Thyroid gland (tissue), 4 donors: ENCODE measurements at regions not wholly inside any gene's neighbourhood (a gene's known extent, or its start where the extent isn't known, plus 50 kb on each side); places are given as distances from the start of the nearest gene placed in this dataset.

Experiments used
- DNase-seq, 2 donors: peaks; one replicate each; pipeline ENCODE4 v3.0.0-alpha.2; 2019
- H3K27ac ChIP-seq, 3 donors: fragments of 200-600 bp; sonication (generic); 1 replicate in 2 of 3; 2 replicates in 1 of 3; pipeline ENCODE4 v1.5.1; 2016 to 2019; ENCODE audit warnings: mild to moderate bottlenecking in 1 of 3, moderate library complexity in 1 of 3
- H3K27me3 ChIP-seq: fragments of 200-600 bp; sonication (generic); one replicate; pipeline ENCODE4 v1.5.1; 2019
- H3K36me3 ChIP-seq, 2 donors: fragments of 200-600 bp; sonication (generic); one replicate each; pipeline ENCODE4 v1.5.1; 2016 to 2019
- H3K4me1 ChIP-seq, 2 donors: fragments of 200-600 bp; sonication (generic); one replicate each; pipeline ENCODE4 v1.5.1; 2017 to 2019
- H3K4me3 ChIP-seq, 3 donors: fragments of 200-600 bp; sonication (generic); replicated peaks in 1 of 3; 1 replicate in 2 of 3; 2 replicates in 1 of 3; pipeline ENCODE4 v1.5.1; 2016; ENCODE audit warnings: mild to moderate bottlenecking in 1 of 3
- H3K9me3 ChIP-seq: fragments of 200-600 bp; sonication (generic); one replicate; pipeline ENCODE4 v1.5.1; 2017
- CTCF ChIP-seq, 6 experiments: fragments of 200-600 bp in 3 of 6; fragments of 450-650 bp in 3 of 6; sonication (generic) in 3 of 6; IDR thresholded peaks; one replicate each; pipeline ENCODE4 v1.5.1; 2016 to 2019; ENCODE audit warnings: antibody characterized with exemption in 6 of 6, mild to moderate bottlenecking in 2 of 6, inconsistent platforms in 1 of 6, moderate library complexity in 1 of 6
- POLR2A ChIP-seq, 2 donors: fragments of 450-650 bp; IDR thresholded peaks; one replicate each; pipeline ENCODE4 v1.6.1; 2017; ENCODE audit warnings: antibody characterized with exemption in 2 of 2, mild to moderate bottlenecking in 2 of 2, moderate library complexity in 1 of 2
- WGBS, 2 donors: methylation state at CpG; one replicate each; pipeline ENCODE4 v1.1.5; 2017; 5-methylcytosine and 5-hydroxymethylcytosine counted together
- intact Hi-C: fragments of 100-400 bp; cut with DNase I; formaldehyde crosslinking; loops from one replicate; pipeline ENCODE4 v1.15.1; 2023

DNA sequence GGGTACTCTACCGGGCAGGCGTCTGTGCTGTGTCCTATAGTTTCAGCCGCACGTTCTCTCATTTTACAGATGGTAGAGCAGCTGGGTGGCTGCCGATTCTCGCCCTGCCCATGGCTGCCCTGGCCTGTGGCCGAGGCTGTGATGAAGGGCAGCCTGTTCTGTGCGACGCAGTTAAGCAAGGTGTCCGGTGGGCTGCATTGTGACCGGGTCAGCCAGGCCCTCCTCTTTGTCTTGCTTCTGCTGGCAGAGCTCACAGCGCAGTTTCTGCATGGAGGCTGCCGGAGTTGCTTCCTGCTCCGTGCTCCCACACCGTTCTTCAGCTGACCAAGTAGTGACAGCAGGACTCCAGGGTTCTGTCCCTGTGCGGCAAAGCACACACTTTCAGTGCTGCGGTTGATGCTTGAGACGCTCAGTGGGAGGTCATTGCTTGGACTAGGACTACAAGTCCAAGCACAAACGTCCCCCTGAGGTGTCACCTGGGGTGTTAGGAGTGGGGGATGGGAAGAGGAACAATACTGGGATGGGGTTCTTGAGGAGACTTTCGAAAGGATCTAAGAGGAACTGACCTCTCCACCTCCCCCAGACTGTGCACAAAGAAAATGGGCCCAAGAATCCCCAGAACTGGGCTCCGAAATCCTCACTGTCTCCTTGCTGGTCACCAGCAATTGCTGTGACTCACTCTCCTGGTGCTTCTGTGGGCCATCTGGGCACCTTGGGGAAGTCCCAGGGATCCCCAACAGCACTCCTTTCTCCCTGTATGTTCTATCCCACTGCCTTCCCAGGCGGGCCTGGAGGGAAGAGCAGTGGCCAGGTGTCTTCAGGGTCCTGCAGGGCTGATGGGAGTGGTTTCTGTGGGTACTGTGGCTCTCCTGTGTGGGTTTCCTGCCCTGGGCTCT lies 58.2 kb downstream of the GADD45G start:
- DNase-seq, result peak; percentile 66 to 67
- Histone ChIP-seq H3K27ac (peak overlapping the region; percentile 90 to 96 (median 94)), H3K4me3 (no peak overlapping the region), H3K27me3 (no peaks in the 10 kb centered on the region), H3K9me3 (no peaks in the 10 kb centered on the region), H3K36me3 (no peaks in the 10 kb centered on the region), H3K4me1 (peaks cover 86 to 97% of the 10 kb centered on the region in 2 donors)
- TF ChIP-seq POLR2A (IDR thresholded peaks at IDR 0.05) (peak in 1 of 2 donors; percentile 4), CTCF (IDR thresholded peaks at IDR 0.05) (no peak)
- intact Hi-C loops, result no loop called here
- WGBS, 2 donors, result 50 to 53% methylated on average over 11 to 21 of the region's 22 CpGs

GRCh38 chr9:89663614-89663970 lies 58.8 kb downstream of the GADD45G start:
- 89 to 95% methylated on average over 3 of the region's 3 CpGs for WGBS, 2 donors
- Histone ChIP-seq H3K9me3 (no peaks in the 10 kb centered on the region), H3K27me3 (no peaks in the 10 kb centered on the region), H3K4me1 (peaks cover 85 to 97% of the 10 kb centered on the region in 2 donors), H3K27ac (peak overlapping the region; percentile 90 to 96 (median 94)), H3K36me3 (no peaks in the 10 kb centered on the region), H3K4me3 (no peak overlapping the region)
- TF ChIP-seq CTCF (IDR thresholded peaks at IDR 0.05), result no peak
- intact Hi-C loops, result no loop called here
- no peak for DNase-seq

DNA sequence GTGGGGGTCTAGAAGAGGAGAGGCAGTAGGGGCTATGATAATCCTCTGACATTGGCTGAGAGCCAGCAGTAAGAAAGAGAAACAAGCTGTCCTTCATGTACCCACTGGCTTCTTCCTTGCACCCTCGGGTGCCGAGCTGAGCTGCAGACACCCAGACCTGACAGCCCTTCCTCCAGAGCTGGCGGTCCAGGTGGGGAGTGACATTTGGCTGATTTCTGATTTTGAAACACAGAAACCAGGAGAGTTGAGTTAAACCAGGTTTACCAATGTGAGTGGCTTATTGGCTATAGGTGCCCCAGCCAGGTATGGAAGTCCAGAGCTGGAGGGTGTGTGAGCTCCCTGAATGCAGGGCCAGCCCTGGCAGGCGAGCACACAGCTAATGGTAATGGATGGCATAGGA lies 59.2 kb downstream of the GADD45G start:
- H3K27ac ChIP-seq, result peak overlapping the region; percentile 90 to 96 (median 94)
- peaks cover 87 to 97% of the 10 kb centered on the region in 2 donors for H3K4me1 ChIP-seq
- DNase-seq, result no peak
- H3K4me3 ChIP-seq, result no peak overlapping the region
- intact Hi-C loops, result no loop called here
- no peaks in the 10 kb centered on the region for H3K27me3 ChIP-seq
- 79 to 81% methylated on average over 4 of the region's 4 CpGs for WGBS, 2 donors
- TF ChIP-seq CTCF (IDR thresholded peaks at IDR 0.05) (no peak), POLR2A (IDR thresholded peaks at IDR 0.05) (no peak)
- H3K36me3 ChIP-seq, result no peaks in the 10 kb centered on the region
- H3K9me3 ChIP-seq, result no peaks in the 10 kb centered on the region

GRCh38 chr9:89664896-89665329 lies 60.1 kb downstream of the GADD45G start:
- Histone ChIP-seq H3K27me3 (no peaks in the 10 kb centered on the region), H3K4me3 (no peak overlapping the region), H3K4me1 (peaks cover 92 to 97% of the 10 kb centered on the region in 2 donors), H3K9me3 (no peaks in the 10 kb centered on the region), H3K27ac (peak overlapping the region; percentile 92 to 96 (median 94)), H3K36me3 (no peaks in the 10 kb centered on the region)
- WGBS, 2 donors, result 25 to 53% methylated on average over 13 of the region's 13 CpGs
- DNase-seq, result peak; percentile 97 to 98
- TF ChIP-seq POLR2A (IDR thresholded peaks at IDR 0.05), result peak in 1 of 2 donors; percentile 83
- peak in 1 of 6 experiments; percentile 24 for TF ChIP-seq CTCF (IDR thresholded peaks at IDR 0.05)
- intact Hi-C loops, result no loop called here

DNA sequence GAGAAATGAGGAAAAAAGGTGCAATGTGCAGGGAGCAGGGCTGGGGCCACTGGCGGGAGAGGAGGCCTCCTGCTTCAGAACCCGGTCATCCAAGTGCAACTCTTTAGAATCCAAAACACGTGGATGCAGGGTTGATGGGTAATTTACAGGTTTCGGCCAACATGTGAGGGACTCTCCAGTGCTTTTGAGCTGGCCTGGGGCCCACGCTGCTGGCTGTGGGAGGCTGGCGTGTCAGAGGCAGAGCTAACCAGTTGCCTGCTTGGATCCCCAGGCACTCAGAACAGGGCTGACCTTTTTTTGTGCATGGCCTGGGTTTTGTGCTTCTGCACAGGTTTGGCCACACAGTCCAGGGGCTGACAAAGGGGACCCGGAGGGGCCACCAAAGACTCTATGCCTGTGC lies 61.6 kb downstream of the GADD45G start:
- no peaks in the 10 kb centered on the region for H3K27me3 ChIP-seq
- intact Hi-C loops, result no loop called here
- peak; percentile 81 to 86 for DNase-seq
- H3K4me3 ChIP-seq, result no peak overlapping the region
- H3K9me3 ChIP-seq, result no peaks in the 10 kb centered on the region
- H3K27ac ChIP-seq, result peak overlapping the region; percentile 88 to 93 (median 92)
- 48 to 51% methylated on average over 7 of the region's 7 CpGs for WGBS, 2 donors
- TF ChIP-seq POLR2A (IDR thresholded peaks at IDR 0.05) (no peak), CTCF (IDR thresholded peaks at IDR 0.05) (no peak)
- H3K4me1 ChIP-seq, result peaks cover 83 to 87% of the 10 kb centered on the region in 2 donors
- no peaks in the 10 kb centered on the region for H3K36me3 ChIP-seq
